ENCODE measurements at regions not wholly inside any gene's neighbourhood (a gene's known extent, or its start where the extent isn't known, plus 50 kb on each side); places are given as distances from the start of the nearest gene placed in this dataset.

- no peaks in the 10 kb centered on the region for H3K27me3 ChIP-seq (ENCODE audit: control insufficient read depth, insufficient read depth, low read length)
- H3K4me1 ChIP-seq = no peaks in the 10 kb centered on the region
- H3K36me3 ChIP-seq (ENCODE audit: control insufficient read depth, insufficient read depth, low read length) = no peaks in the 10 kb centered on the region
- no peak overlapping the region for H3K4me2 ChIP-seq (ENCODE audit: low read length)
- no peak overlapping the region for H3K27ac ChIP-seq
- no peak overlapping the region for H3K4me3 ChIP-seq (ENCODE audit: low read depth, low read length)
- no peak overlapping the region for H3K9ac ChIP-seq
- no peak overlapping the region for H2AFZ ChIP-seq
- no peaks in the 10 kb centered on the region for H3K79me2 ChIP-seq
- H3K9me3 ChIP-seq (ENCODE audit: control insufficient read depth, low read length) = no peaks in the 10 kb centered on the region
- TF ChIP-seq CTCF (IDR thresholded peaks at IDR 0.05) = no peak
Measured at GRCh38 chr1:232153652-232154051, 476.3 kb downstream of the SIPA1L2 start.

- Histone ChIP-seq H3K27me3 (ENCODE audit: control insufficient read depth, insufficient read depth, low read length) (peaks cover 3% of the 10 kb centered on the region), H3K4me1 (no peaks in the 10 kb centered on the region), H3K9ac (no peak overlapping the region), H2AFZ (no peak overlapping the region), H3K79me2 (no peaks in the 10 kb centered on the region), H3K4me2 (ENCODE audit: low read length) (no peak overlapping the region), H3K27ac (no peak overlapping the region), H3K9me3 (ENCODE audit: control insufficient read depth, low read length) (no peaks in the 10 kb centered on the region), H3K36me3 (ENCODE audit: control insufficient read depth, insufficient read depth, low read length) (no peaks in the 10 kb centered on the region), H3K4me3 (ENCODE audit: low read depth, low read length) (no peak overlapping the region)
- no peak for TF ChIP-seq CTCF (IDR thresholded peaks at IDR 0.05)
Measured at GRCh38 chr1:232150770-232151548, 479.0 kb downstream of the SIPA1L2 start.

GRCh38 chr1:232149287-232150201 is 480.4 kb downstream of the SIPA1L2 start:
- H3K36me3 ChIP-seq (ENCODE audit: control insufficient read depth, insufficient read depth, low read length) = no peaks in the 10 kb centered on the region
- TF ChIP-seq CTCF (IDR thresholded peaks at IDR 0.05) = no peak
- H3K79me2 ChIP-seq = no peaks in the 10 kb centered on the region

GRCh38 chr1:232147215-232147614 is 482.7 kb downstream of the SIPA1L2 start:
- no peaks in the 10 kb centered on the region for H3K36me3 ChIP-seq (ENCODE audit: control insufficient read depth, insufficient read depth, low read length)
- H3K4me3 ChIP-seq (ENCODE audit: low read depth, low read length) = no peak overlapping the region
- peaks cover 3% of the 10 kb centered on the region for H3K27me3 ChIP-seq (ENCODE audit: control insufficient read depth, insufficient read depth, low read length)
- H3K9ac ChIP-seq = no peak overlapping the region
- no peaks in the 10 kb centered on the region for H3K9me3 ChIP-seq (ENCODE audit: control insufficient read depth, low read length)
- H3K4me2 ChIP-seq (ENCODE audit: low read length) = no peak overlapping the region
- no peaks in the 10 kb centered on the region for H3K79me2 ChIP-seq
- no peak overlapping the region for H3K27ac ChIP-seq
- H3K4me1 ChIP-seq = no peaks in the 10 kb centered on the region
- no peak overlapping the region for H2AFZ ChIP-seq
- no peak for TF ChIP-seq CTCF (IDR thresholded peaks at IDR 0.05)

More at GRCh38 chr1:232149287-232150201, 480.4 kb downstream of the SIPA1L2 start:
- Histone ChIP-seq H3K27me3 (ENCODE audit: control insufficient read depth, insufficient read depth, low read length) (peaks cover 3% of the 10 kb centered on the region), H3K9ac (no peak overlapping the region), H3K4me2 (ENCODE audit: low read length) (no peak overlapping the region), H2AFZ (no peak overlapping the region), H3K4me1 (no peaks in the 10 kb centered on the region), H3K4me3 (ENCODE audit: low read depth, low read length) (no peak overlapping the region), H3K27ac (no peak overlapping the region), H3K9me3 (ENCODE audit: control insufficient read depth, low read length) (no peaks in the 10 kb centered on the region)
